GM18861 (cell line): ENCODE measurements at regions not wholly inside any gene's neighbourhood (a gene's known extent, or its start where the extent isn't known, plus 50 kb on each side); places are given as distances from the start of the nearest gene placed in this dataset.

Source experiments
- ATAC-seq: cut with Tn5 transposase; IDR thresholded peaks from one replicate; pipeline ENCODE4 v1.9.1; 2021; ENCODE audit not compliant: unreplicated experiment

- no peak for ATAC-seq
Measured at GRCh38 chr9:14399756-14400657, 86.1 kb upstream of the NFIB start.

GRCh38 chr9:14398473-14398872, 84.5 kb upstream of the NFIB start:
- ATAC-seq = no peak

GRCh38 chr9:14396171-14396570, 82.2 kb upstream of the NFIB start:
- ATAC-seq = no peak

GRCh38 chr9:14395317-14396082, 81.6 kb upstream of the NFIB start:
- ATAC-seq = no peak

GRCh38 chr9:14393418-14393817, 79.5 kb upstream of the NFIB start:
- ATAC-seq = no peak

GRCh38 chr9:14391620-14392019, 77.7 kb upstream of the NFIB start:
- no peak for ATAC-seq

- ATAC-seq = no peak
Measured at GRCh38 chr9:14389657-14390056, 75.7 kb upstream of the NFIB start.

GRCh38 chr9:14389146-14389545, 75.2 kb upstream of the NFIB start:
- ATAC-seq = no peak

- ATAC-seq = no peak
Measured at GRCh38 chr9:14383773-14384172, 69.8 kb upstream of the NFIB start.

- peak; percentile 58 for ATAC-seq
Measured at GRCh38 chr9:14383294-14383693, 69.4 kb upstream of the NFIB start.

GRCh38 chr9:14380061-14380836, 66.3 kb upstream of the NFIB start:
- no peak for ATAC-seq

- ATAC-seq = no peak
Measured at GRCh38 chr9:14379280-14379679, 65.3 kb upstream of the NFIB start.

GRCh38 chr9:14373706-14374105, 59.8 kb upstream of the NFIB start:
- ATAC-seq = no peak

- ATAC-seq = no peak
Measured at GRCh38 chr9:14373336-14373666, 59.4 kb upstream of the NFIB start.

- no peak for ATAC-seq
Measured at GRCh38 chr9:14372437-14373335, 58.7 kb upstream of the NFIB start.

GRCh38 chr9:14369011-14369410, 55.1 kb upstream of the NFIB start:
- ATAC-seq = no peak

- ATAC-seq = no peak
Measured at GRCh38 chr9:14366076-14366475, 52.1 kb upstream of the NFIB start.

- no peak for ATAC-seq
Measured at GRCh38 chr9:14365670-14366069, 51.7 kb upstream of the NFIB start.
